Left ventricle myocardium inferior (tissue), 1 donor: ENCODE measurements at regions not wholly inside any gene's neighbourhood (a gene's known extent, or its start where the extent isn't known, plus 50 kb on each side); places are given as distances from the start of the nearest gene placed in this dataset.

ENCODE experiments used
- DNase-seq: peaks from one replicate; pipeline ENCODE4 v3.0.0-alpha.2; 2020
- H3K27ac ChIP-seq: fragments of 200-600 bp; replicated peaks from 2 replicates; pipeline ENCODE4 v1.8.0; 2021
- H3K27me3 ChIP-seq: fragments of 200-600 bp; 2 replicates; pipeline ENCODE4 v1.8.0; 2021; ENCODE audit warnings: low read depth
- H3K36me3 ChIP-seq: fragments of 200-600 bp; 2 replicates; pipeline ENCODE4 v1.8.0; 2021
- H3K4me1 ChIP-seq: fragments of 200-600 bp; 2 replicates; pipeline ENCODE4 v1.8.0; 2021
- H3K4me3 ChIP-seq: fragments of 200-600 bp; 2 replicates; pipeline ENCODE4 v1.8.0; 2021; ENCODE audit warnings: mild to moderate bottlenecking, moderate library complexity
- H3K9me3 ChIP-seq: fragments of 200-600 bp; replicated peaks from 2 replicates; pipeline ENCODE4 v1.8.0; 2021
- CTCF ChIP-seq: fragments of 200-600 bp; IDR thresholded peaks from 2 replicates; pipeline ENCODE4 v1.8.0; 2021; ENCODE audit warnings: antibody characterized with exemption, mild to moderate bottlenecking, borderline replicate concordance
- intact Hi-C: fragments of 100-400 bp; cut with micrococcal nuclease; formaldehyde crosslinking; loops from one replicate; pipeline ENCODE4 v1.11.0; 2022
- donor health status: DM: no; HTN: yes; CAD: no; lungs with severe emphysema.

- Histone ChIP-seq H3K4me3 (no peak overlapping the region), H3K36me3 (no peaks in the 10 kb centered on the region), H3K4me1 (no peaks in the 10 kb centered on the region), H3K27me3 (no peaks in the 10 kb centered on the region), H3K9me3 (no peaks in the 10 kb centered on the region), H3K27ac (no peak overlapping the region)
- TF ChIP-seq CTCF, result no peak
- DNase-seq, result no peak
- intact Hi-C loops, result no loop called here
Observed at GRCh38 chr6:48584846-48585245, 473.8 kb upstream of the PTCHD4 start.

GRCh38 chr6:48570656-48571055, 459.7 kb upstream of the PTCHD4 start:
- no peak for DNase-seq
- H3K27ac ChIP-seq, result no peak overlapping the region
- H3K27me3 ChIP-seq, result no peaks in the 10 kb centered on the region
- no peaks in the 10 kb centered on the region for H3K4me1 ChIP-seq
- H3K36me3 ChIP-seq, result no peaks in the 10 kb centered on the region
- H3K9me3 ChIP-seq, result no peaks in the 10 kb centered on the region
- intact Hi-C loops, result no loop called here
- no peak overlapping the region for H3K4me3 ChIP-seq
- no peak for TF ChIP-seq CTCF

DNA sequence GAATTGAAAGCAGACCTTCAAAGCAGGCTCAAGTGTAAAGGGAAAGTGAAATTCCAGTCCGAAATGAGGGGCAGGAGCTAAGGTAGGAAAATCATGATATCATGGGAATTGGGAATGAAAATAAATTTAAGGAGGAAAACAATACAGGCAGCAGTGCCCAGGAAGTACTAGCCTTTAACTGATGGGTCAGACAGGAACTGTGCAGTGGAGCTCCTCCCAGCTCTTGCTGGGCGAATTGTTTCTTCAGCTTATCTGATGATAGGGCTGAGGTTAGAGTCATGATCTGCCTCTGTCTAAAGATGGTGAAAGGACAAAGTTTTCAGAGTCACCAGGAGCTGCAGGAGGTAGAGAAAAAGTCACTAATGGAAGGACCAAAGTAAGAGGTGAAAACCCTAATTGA, 457.9 kb upstream of the PTCHD4 start:
- Histone ChIP-seq H3K36me3 (no peaks in the 10 kb centered on the region), H3K27ac (no peak overlapping the region), H3K4me1 (no peaks in the 10 kb centered on the region), H3K27me3 (no peaks in the 10 kb centered on the region), H3K9me3 (no peaks in the 10 kb centered on the region), H3K4me3 (no peak overlapping the region)
- intact Hi-C loops, result no loop called here
- no peak for TF ChIP-seq CTCF
- no peak for DNase-seq

GRCh38 chr6:48567016-48567415, 456.0 kb upstream of the PTCHD4 start:
- H3K4me3 ChIP-seq, result no peak overlapping the region
- no peak overlapping the region for H3K27ac ChIP-seq
- no peak for DNase-seq
- no peak for TF ChIP-seq CTCF
- H3K9me3 ChIP-seq, result no peaks in the 10 kb centered on the region
- H3K4me1 ChIP-seq, result no peaks in the 10 kb centered on the region
- intact Hi-C loops, result no loop called here
- no peaks in the 10 kb centered on the region for H3K36me3 ChIP-seq
- no peaks in the 10 kb centered on the region for H3K27me3 ChIP-seq

DNA sequence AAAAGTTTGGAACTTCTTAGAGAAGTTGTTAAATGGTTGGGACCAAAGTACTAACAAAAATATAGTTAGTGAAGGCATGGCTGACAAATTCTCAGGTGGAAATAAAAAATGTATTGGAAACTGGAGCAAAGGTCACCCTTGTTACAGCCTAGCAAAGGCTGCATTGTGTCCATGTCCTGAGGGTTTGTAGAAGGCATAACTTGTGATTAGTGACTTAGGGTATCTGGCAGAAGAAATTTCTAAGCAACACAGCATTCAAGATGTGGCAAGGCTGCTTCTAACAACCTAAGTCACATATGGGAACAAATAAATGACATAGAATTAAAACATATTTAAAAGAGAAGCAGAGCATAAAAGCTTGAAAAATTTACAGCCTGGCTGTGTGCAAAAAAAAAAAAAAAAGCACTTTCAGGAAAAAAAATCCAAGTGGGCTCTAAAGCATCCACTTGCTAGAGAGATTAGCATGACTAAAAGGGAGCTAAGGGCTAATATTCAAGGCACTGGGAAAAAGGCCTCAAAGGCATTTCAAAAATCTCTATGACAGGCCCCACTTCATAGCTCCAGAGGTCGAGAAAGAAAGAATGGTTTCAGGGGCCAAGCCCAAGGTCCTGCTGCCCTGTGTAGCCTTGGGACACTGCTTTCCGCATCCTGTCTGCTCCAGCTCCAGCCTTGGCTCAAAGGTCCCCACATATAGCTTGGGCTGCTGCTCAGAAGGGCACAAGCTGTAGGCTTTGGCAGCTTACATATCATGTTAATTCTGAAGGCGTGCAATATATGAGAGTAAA, 453.2 kb upstream of the PTCHD4 start:
- intact Hi-C loops, result no loop called here
- H3K4me3 ChIP-seq, result no peak overlapping the region
- DNase-seq, result no peak
- no peak overlapping the region for H3K27ac ChIP-seq
- H3K27me3 ChIP-seq, result no peaks in the 10 kb centered on the region
- H3K36me3 ChIP-seq, result no peaks in the 10 kb centered on the region
- no peaks in the 10 kb centered on the region for H3K9me3 ChIP-seq
- H3K4me1 ChIP-seq, result no peaks in the 10 kb centered on the region
- no peak for TF ChIP-seq CTCF
